Smooth muscle cell (in vitro differentiated cells): ENCODE measurements at regions not wholly inside any gene's neighbourhood (a gene's known extent, or its start where the extent isn't known, plus 50 kb on each side); places are given as distances from the start of the nearest gene placed in this dataset.
A peak's percentile ranks its signal among the peaks of the same experiment; 100 is the strongest.

Experiments
- DNase-seq: peaks from one replicate; lab custom pipeline; 2025; ENCODE audit not compliant: unreplicated experiment; lab: John Stamatoyannopoulos, UW
- H2AFZ ChIP-seq: fragments of 200-600 bp; sonication (generic); 2 replicates; pipeline ENCODE4 v1.6.0; 2016; ENCODE audit warnings: antibody characterized with exemption, low read depth, mild to moderate bottlenecking
- H3F3A ChIP-seq: fragments of 200-600 bp; sonication (generic); 2 replicates; pipeline ENCODE4 v1.6.0; 2017; ENCODE audit warnings: antibody characterized with exemption, low read depth
- H3K27ac ChIP-seq: fragments of 200-600 bp; sonication (generic); 2 replicates; pipeline ENCODE4 v1.5.1; 2016; ENCODE audit warnings: low read depth, mild to moderate bottlenecking
- H3K27me3 ChIP-seq: fragments of 200-600 bp; sonication (generic); 2 replicates; pipeline ENCODE4 v1.6.1; 2016; ENCODE audit warnings: low read depth, mild to moderate bottlenecking
- H3K36me3 ChIP-seq: fragments of 200-600 bp; sonication (generic); 2 replicates; pipeline ENCODE4 v1.5.1; 2016; ENCODE audit warnings: low read depth
- H3K4me1 ChIP-seq: fragments of 200-600 bp; sonication (generic); 2 replicates; pipeline ENCODE4 v1.5.1; 2016; ENCODE audit warnings: low read depth
- H3K4me2 ChIP-seq: fragments of 200-600 bp; sonication (generic); 2 replicates; pipeline ENCODE4 v1.6.0; 2016; ENCODE audit warnings: mild to moderate bottlenecking
- H3K4me3 ChIP-seq: fragments of 200-600 bp; sonication (generic); 2 replicates; pipeline ENCODE4 v1.5.1; 2016; ENCODE audit warnings: mild to moderate bottlenecking
- H3K79me2 ChIP-seq: fragments of 200-600 bp; sonication (generic); 2 replicates; pipeline ENCODE4 v1.6.0; 2016; ENCODE audit warnings: low read depth, mild to moderate bottlenecking
- H3K9ac ChIP-seq: fragments of 200-600 bp; sonication (generic); 2 replicates; pipeline ENCODE4 v1.6.0; 2016; ENCODE audit warnings: low read depth
- H3K9me3 ChIP-seq: fragments of 200-600 bp; sonication (generic); replicated peaks from 2 replicates; pipeline ENCODE4 v1.5.1; 2016; ENCODE audit warnings: low read depth
- H4K20me1 ChIP-seq: fragments of 200-600 bp; sonication (generic); 2 replicates; pipeline ENCODE4 v1.6.0; 2016; ENCODE audit warnings: low read depth
- WGBS: methylation state at CpG from one replicate; pipeline ENCODE4 v1.1.7; 2016; ENCODE audit warnings: low lambda C conversion rate; 5-methylcytosine and 5-hydroxymethylcytosine counted together
- TF ChIP-seq, protein P1 (sequence below): fragments of 200-600 bp; sonication (generic); IDR thresholded peaks from 2 replicates; pipeline ENCODE4 v1.5.1; 2017; ENCODE audit warnings: borderline replicate concordance, mild to moderate bottlenecking, antibody characterized with exemption; ENCODE audit not compliant: insufficient read depth, poor library complexity, severe bottlenecking

DNA sequence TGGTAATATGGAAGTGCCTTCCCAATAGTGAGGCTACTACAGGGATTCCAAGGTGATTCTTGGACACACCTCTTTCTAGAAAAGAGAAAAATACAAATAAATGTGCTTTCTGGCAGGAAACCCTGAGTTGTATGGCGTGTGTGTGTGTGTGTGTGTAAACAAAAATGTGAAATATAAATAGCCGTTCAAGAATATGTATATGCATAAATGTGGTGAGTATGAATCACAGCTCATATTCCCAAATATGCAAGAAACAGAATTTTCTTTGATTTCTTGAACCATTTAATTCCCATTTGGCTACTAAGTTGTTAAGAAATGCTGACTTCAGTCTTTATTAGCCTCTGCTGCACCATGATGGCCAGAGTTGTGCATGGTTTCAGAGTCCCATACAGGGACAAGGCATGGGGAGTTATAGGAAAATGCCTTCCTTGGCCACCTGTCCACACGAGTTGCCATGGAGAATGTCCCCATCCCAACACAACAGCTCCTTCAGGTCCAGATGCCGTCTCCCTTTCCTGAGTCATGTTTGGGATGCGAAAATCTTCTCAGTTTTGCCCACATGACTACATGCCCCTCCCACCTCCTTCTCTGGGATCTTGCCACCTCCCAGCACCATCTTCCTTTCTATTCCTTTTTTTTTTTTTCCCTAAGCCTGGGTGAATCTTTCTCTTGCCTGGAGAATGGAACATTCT, 312.4 kb upstream of the ECI2 start:
- H2AFZ ChIP-seq, result no peak overlapping the region
- H3K4me1 ChIP-seq, result no peaks in the 10 kb centered on the region
- H3K79me2 ChIP-seq, result no peaks in the 10 kb centered on the region
- H3K9me3 ChIP-seq, result peaks cover 11% of the 10 kb centered on the region
- H3K4me2 ChIP-seq, result no peak overlapping the region
- no peak for DNase-seq
- TF ChIP-seq, protein P1, sequence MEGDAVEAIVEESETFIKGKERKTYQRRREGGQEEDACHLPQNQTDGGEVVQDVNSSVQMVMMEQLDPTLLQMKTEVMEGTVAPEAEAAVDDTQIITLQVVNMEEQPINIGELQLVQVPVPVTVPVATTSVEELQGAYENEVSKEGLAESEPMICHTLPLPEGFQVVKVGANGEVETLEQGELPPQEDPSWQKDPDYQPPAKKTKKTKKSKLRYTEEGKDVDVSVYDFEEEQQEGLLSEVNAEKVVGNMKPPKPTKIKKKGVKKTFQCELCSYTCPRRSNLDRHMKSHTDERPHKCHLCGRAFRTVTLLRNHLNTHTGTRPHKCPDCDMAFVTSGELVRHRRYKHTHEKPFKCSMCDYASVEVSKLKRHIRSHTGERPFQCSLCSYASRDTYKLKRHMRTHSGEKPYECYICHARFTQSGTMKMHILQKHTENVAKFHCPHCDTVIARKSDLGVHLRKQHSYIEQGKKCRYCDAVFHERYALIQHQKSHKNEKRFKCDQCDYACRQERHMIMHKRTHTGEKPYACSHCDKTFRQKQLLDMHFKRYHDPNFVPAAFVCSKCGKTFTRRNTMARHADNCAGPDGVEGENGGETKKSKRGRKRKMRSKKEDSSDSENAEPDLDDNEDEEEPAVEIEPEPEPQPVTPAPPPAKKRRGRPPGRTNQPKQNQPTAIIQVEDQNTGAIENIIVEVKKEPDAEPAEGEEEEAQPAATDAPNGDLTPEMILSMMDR, result no peak
- no peaks in the 10 kb centered on the region for H3F3A ChIP-seq
- H3K9ac ChIP-seq, result no peak overlapping the region
- 94% methylated on average over 5 of the region's 5 CpGs for WGBS
- no peak overlapping the region for H3K4me3 ChIP-seq
- no peak overlapping the region for H3K27ac ChIP-seq
- H3K36me3 ChIP-seq, result no peaks in the 10 kb centered on the region
- no peaks in the 10 kb centered on the region for H3K27me3 ChIP-seq
- no peaks in the 10 kb centered on the region for H4K20me1 ChIP-seq

DNA sequence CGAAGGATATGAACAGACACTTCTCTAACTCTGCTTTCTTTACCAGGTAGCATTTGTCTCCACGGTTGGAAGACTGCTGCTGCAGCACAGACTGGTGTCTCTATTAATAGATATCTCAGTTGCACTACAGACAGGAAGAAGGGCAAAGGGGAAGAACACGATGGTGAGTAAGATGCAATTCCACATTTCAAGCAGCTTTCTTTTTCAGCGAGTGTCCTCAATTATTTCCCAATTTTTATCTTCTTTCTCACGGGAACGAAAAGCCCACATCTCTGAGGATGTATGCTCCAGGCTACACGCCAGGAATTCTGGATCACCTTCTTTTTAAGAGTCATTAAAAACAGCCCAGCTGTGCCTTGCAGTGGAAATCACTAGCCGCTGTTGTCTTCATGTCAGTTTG, 311.6 kb upstream of the ECI2 start:
- no peak for DNase-seq
- H3K9ac ChIP-seq, result no peak overlapping the region
- peak overlapping the region; percentile 14 for H3K4me2 ChIP-seq
- H3K27ac ChIP-seq, result no peak overlapping the region
- H3K4me3 ChIP-seq, result no peak overlapping the region
- H3K27me3 ChIP-seq, result no peaks in the 10 kb centered on the region
- TF ChIP-seq, protein P1, result no peak
- WGBS, result 54% methylated on average over 8 of the region's 8 CpGs
- no peaks in the 10 kb centered on the region for H3K36me3 ChIP-seq
- peaks cover 8% of the 10 kb centered on the region for H3K9me3 ChIP-seq
- H3K4me1 ChIP-seq, result no peaks in the 10 kb centered on the region
- no peaks in the 10 kb centered on the region for H3F3A ChIP-seq
- H3K79me2 ChIP-seq, result no peaks in the 10 kb centered on the region
- H4K20me1 ChIP-seq, result no peaks in the 10 kb centered on the region
- H2AFZ ChIP-seq, result peak overlapping the region; percentile 17

DNA sequence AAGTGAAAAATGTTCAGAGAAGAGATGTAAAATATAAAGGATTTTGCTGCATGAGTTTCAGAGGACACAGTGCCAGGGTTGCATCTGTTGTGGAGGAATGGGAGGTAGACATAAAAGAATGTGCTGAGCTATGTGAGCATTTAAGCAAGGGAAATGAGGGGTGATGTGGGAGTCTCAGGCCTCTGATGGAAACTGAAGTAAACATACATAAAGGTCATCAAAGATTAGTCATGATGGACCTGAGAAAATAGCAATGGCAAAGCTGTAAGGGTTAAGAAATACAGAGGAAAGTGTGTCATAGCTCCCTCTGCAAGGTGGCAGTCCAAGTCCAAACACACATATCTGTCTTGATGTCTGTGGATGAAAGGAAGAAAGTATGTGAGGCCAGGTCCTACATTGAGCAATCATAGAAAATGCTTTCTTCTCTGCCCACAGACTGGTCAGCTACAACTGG, 306.6 kb upstream of the ECI2 start:
- no peaks in the 10 kb centered on the region for H3K4me1 ChIP-seq
- H3K4me2 ChIP-seq, result no peak overlapping the region
- no peaks in the 10 kb centered on the region for H3K79me2 ChIP-seq
- no peaks in the 10 kb centered on the region for H3K9me3 ChIP-seq
- H3K27me3 ChIP-seq, result no peaks in the 10 kb centered on the region
- no peaks in the 10 kb centered on the region for H3K36me3 ChIP-seq
- H4K20me1 ChIP-seq, result no peaks in the 10 kb centered on the region
- H3K9ac ChIP-seq, result no peak overlapping the region
- no peak overlapping the region for H3K27ac ChIP-seq
- H2AFZ ChIP-seq, result peak overlapping the region; percentile 6
- no peak overlapping the region for H3K4me3 ChIP-seq
- TF ChIP-seq, protein P1, result no peak
- no peaks in the 10 kb centered on the region for H3F3A ChIP-seq
- DNase-seq, result no peak

DNA sequence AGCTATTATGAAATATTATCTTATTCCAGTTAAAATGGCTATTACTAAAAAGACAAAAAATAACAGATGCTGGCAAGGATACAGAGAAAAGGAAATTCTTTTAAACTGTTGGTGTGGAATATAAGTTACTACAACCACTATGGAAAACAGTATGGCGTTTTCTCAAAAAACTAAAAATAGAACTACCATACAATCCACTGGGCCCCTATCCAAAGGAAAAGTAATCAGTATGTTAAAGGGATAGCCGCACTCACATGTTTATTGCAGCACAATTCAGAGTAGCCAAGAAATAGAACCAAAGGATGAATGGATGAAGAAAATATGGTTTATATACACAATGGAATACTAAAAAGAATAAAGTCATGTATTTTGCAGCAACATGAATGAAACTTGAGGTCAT, 303.8 kb upstream of the ECI2 start:
- H3K27ac ChIP-seq, result no peak overlapping the region
- no peaks in the 10 kb centered on the region for H3K27me3 ChIP-seq
- no peaks in the 10 kb centered on the region for H4K20me1 ChIP-seq
- H3K4me1 ChIP-seq, result peaks cover 6% of the 10 kb centered on the region
- H3K79me2 ChIP-seq, result no peaks in the 10 kb centered on the region
- WGBS, result 77% methylated on average over 2 of the region's 2 CpGs
- no peak for DNase-seq
- no peaks in the 10 kb centered on the region for H3K9me3 ChIP-seq
- TF ChIP-seq, protein P1, result no peak
- no peak overlapping the region for H3K9ac ChIP-seq
- no peaks in the 10 kb centered on the region for H3K36me3 ChIP-seq
- H3F3A ChIP-seq, result no peaks in the 10 kb centered on the region
- H3K4me3 ChIP-seq, result no peak overlapping the region
- H2AFZ ChIP-seq, result no peak overlapping the region
- H3K4me2 ChIP-seq, result no peak overlapping the region
